HUES48 (cell line): ENCODE measurements at regions not wholly inside any gene's neighbourhood (a gene's known extent, or its start where the extent isn't known, plus 50 kb on each side); places are given as distances from the start of the nearest gene placed in this dataset.
"Not testable (repeated sequence)": the region's sequence is repeated elsewhere in the genome, so short reads cannot be mapped to it uniquely, and the experiment has no call there.

Experiments used
- H3K27ac ChIP-seq: one replicate; pipeline ENCODE4 v1.7.0; 2013; ENCODE audit warnings: low read depth, low read length, inconsistent platforms
- H3K27me3 ChIP-seq: 2 replicates; pipeline ENCODE4 v1.6.1; 2013; ENCODE audit warnings: mild to moderate bottlenecking, low read length; ENCODE audit not compliant: control insufficient read depth, insufficient read depth
- H3K36me3 ChIP-seq: 2 replicates; pipeline ENCODE4 v1.6.1; 2013; ENCODE audit warnings: low read length; ENCODE audit not compliant: control insufficient read depth, insufficient read depth
- H3K4me1 ChIP-seq: 2 replicates; pipeline ENCODE4 v1.6.1; 2013; ENCODE audit warnings: mild to moderate bottlenecking, low read length; ENCODE audit not compliant: control insufficient read depth, insufficient read depth
- H3K4me3 ChIP-seq: 2 replicates; pipeline ENCODE4 v1.5.1; 2013; ENCODE audit warnings: mild to moderate bottlenecking, low read depth, low read length
- H3K9ac ChIP-seq: 2 replicates; pipeline ENCODE4 v1.6.1; 2013; ENCODE audit warnings: mild to moderate bottlenecking, low read depth, low read length, moderate library complexity
- H3K9me3 ChIP-seq: 2 replicates; pipeline ENCODE4 v1.6.1; 2013; ENCODE audit warnings: low read length; ENCODE audit not compliant: control insufficient read depth, insufficient read depth

GRCh38 chr15:69617144-69617543 lies 164.5 kb downstream of the RPLP1 start:
- not testable (repeated sequence) for H3K9me3 ChIP-seq, H3K27ac ChIP-seq, H3K4me1 ChIP-seq, H3K27me3 ChIP-seq, H3K9ac ChIP-seq, H3K36me3 ChIP-seq, H3K4me3 ChIP-seq

GRCh38 chr15:69623392-69624154 lies 171.0 kb downstream of the RPLP1 start:
- H3K36me3 ChIP-seq: no peaks in the 10 kb centered on the region
- H3K27me3 ChIP-seq: no peaks in the 10 kb centered on the region
- H3K4me3 ChIP-seq: no peak overlapping the region
- no peaks in the 10 kb centered on the region for H3K4me1 ChIP-seq
- no peak overlapping the region for H3K27ac ChIP-seq
- no peak overlapping the region for H3K9ac ChIP-seq
- no peaks in the 10 kb centered on the region for H3K9me3 ChIP-seq

GRCh38 chr15:69624155-69624520 lies 171.5 kb downstream of the RPLP1 start:
- Histone ChIP-seq H3K27me3 (no peaks in the 10 kb centered on the region), H3K9me3 (no peaks in the 10 kb centered on the region), H3K36me3 (no peaks in the 10 kb centered on the region), H3K27ac (no peak overlapping the region), H3K4me1 (no peaks in the 10 kb centered on the region), H3K9ac (no peak overlapping the region), H3K4me3 (no peak overlapping the region)

- H3K9ac ChIP-seq: no peak overlapping the region
- no peaks in the 10 kb centered on the region for H3K9me3 ChIP-seq
- no peak overlapping the region for H3K27ac ChIP-seq
- H3K4me1 ChIP-seq: no peaks in the 10 kb centered on the region
- H3K36me3 ChIP-seq: no peaks in the 10 kb centered on the region
- no peaks in the 10 kb centered on the region for H3K27me3 ChIP-seq
- H3K4me3 ChIP-seq: no peak overlapping the region
Observed at GRCh38 chr15:69624816-69625215, 172.2 kb downstream of the RPLP1 start.

GRCh38 chr15:69625328-69625727 lies 172.7 kb downstream of the RPLP1 start:
- Histone ChIP-seq H3K9me3 (no peaks in the 10 kb centered on the region), H3K4me1 (no peaks in the 10 kb centered on the region), H3K36me3 (no peaks in the 10 kb centered on the region), H3K4me3 (no peak overlapping the region), H3K27ac (no peak overlapping the region), H3K27me3 (no peaks in the 10 kb centered on the region), H3K9ac (no peak overlapping the region)

- no peaks in the 10 kb centered on the region for H3K36me3 ChIP-seq
- H3K27ac ChIP-seq: no peak overlapping the region
- no peaks in the 10 kb centered on the region for H3K9me3 ChIP-seq
- no peak overlapping the region for H3K4me3 ChIP-seq
- no peaks in the 10 kb centered on the region for H3K4me1 ChIP-seq
- no peak overlapping the region for H3K9ac ChIP-seq
- H3K27me3 ChIP-seq: no peaks in the 10 kb centered on the region
Observed at GRCh38 chr15:69626095-69627066, 173.8 kb downstream of the RPLP1 start.

GRCh38 chr15:69627548-69628158 lies 175.0 kb downstream of the RPLP1 start:
- no peak overlapping the region for H3K9ac ChIP-seq
- no peak overlapping the region for H3K27ac ChIP-seq
- H3K4me3 ChIP-seq: no peak overlapping the region
- no peaks in the 10 kb centered on the region for H3K36me3 ChIP-seq
- no peaks in the 10 kb centered on the region for H3K4me1 ChIP-seq
- no peaks in the 10 kb centered on the region for H3K27me3 ChIP-seq
- H3K9me3 ChIP-seq: no peaks in the 10 kb centered on the region

- no peaks in the 10 kb centered on the region for H3K27me3 ChIP-seq
- H3K4me1 ChIP-seq: no peaks in the 10 kb centered on the region
- H3K36me3 ChIP-seq: no peaks in the 10 kb centered on the region
- H3K27ac ChIP-seq: no peak overlapping the region
- no peak overlapping the region for H3K9ac ChIP-seq
- H3K4me3 ChIP-seq: no peak overlapping the region
- H3K9me3 ChIP-seq: no peaks in the 10 kb centered on the region
Observed at GRCh38 chr15:69628256-69629093, 175.9 kb downstream of the RPLP1 start.

GRCh38 chr15:69629631-69630161 lies 177.1 kb downstream of the RPLP1 start:
- no peak overlapping the region for H3K27ac ChIP-seq
- no peaks in the 10 kb centered on the region for H3K9me3 ChIP-seq
- no peaks in the 10 kb centered on the region for H3K27me3 ChIP-seq
- H3K36me3 ChIP-seq: no peaks in the 10 kb centered on the region
- H3K9ac ChIP-seq: no peak overlapping the region
- H3K4me1 ChIP-seq: no peaks in the 10 kb centered on the region
- no peak overlapping the region for H3K4me3 ChIP-seq

GRCh38 chr15:69631005-69631404 lies 178.4 kb downstream of the RPLP1 start:
- H3K36me3 ChIP-seq: no peaks in the 10 kb centered on the region
- H3K27me3 ChIP-seq: no peaks in the 10 kb centered on the region
- H3K4me3 ChIP-seq: no peak overlapping the region
- no peaks in the 10 kb centered on the region for H3K4me1 ChIP-seq
- no peaks in the 10 kb centered on the region for H3K9me3 ChIP-seq
- no peak overlapping the region for H3K9ac ChIP-seq
- no peak overlapping the region for H3K27ac ChIP-seq
